GM21737 (cell line): ENCODE measurements at regions not wholly inside any gene's neighbourhood (a gene's known extent, or its start where the extent isn't known, plus 50 kb on each side); places are given as distances from the start of the nearest gene placed in this dataset.

Source experiments
- ATAC-seq: cut with Tn5 transposase; IDR thresholded peaks from one replicate; pipeline ENCODE4 v1.9.1; 2021; ENCODE audit warnings: mild to moderate bottlenecking, moderate library complexity; ENCODE audit not compliant: unreplicated experiment

DNA sequence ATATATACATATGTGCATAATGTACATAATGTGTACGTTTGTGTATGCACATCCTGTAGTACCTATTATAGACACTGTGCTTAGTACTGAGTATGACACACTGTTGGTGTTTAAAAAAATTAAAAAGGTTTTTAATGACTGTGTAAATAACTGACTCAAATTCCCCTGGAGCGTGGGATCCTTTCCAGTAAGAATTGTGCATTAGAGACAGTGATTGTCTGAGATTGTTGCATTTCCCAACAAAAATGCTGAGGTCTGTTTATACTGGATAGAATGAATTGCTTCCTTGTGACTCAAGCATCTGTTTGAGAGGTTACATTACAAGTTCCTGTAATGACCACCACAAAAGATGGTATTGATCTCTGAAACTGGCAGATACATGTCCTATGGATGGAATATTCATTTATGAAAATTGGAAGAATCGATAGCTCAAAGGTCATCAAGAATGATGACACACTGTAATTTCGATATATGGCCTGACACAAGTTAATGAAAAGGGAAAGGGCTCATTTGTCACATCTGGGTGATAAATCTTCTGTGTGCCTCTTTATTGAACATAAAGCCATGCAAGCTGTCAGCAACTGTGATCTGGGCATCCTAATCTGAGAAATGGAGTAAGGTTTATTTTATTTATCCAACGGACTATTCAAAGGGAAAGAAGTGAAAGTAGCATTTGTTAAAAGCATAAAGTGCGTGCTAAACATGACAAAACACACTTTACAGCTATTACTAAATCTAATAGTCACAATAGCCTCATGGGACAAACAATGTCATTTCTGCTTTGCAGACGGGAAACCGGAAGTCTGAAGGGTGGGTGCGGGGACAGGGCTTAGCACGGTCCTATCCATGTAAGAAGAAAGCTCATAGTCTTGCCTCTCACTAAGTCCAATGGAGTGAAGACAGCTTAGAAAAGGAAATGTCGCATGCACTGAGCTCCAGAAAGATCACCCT, 228.8 kb downstream of the CDH11 start:
- ATAC-seq: no peak

DNA sequence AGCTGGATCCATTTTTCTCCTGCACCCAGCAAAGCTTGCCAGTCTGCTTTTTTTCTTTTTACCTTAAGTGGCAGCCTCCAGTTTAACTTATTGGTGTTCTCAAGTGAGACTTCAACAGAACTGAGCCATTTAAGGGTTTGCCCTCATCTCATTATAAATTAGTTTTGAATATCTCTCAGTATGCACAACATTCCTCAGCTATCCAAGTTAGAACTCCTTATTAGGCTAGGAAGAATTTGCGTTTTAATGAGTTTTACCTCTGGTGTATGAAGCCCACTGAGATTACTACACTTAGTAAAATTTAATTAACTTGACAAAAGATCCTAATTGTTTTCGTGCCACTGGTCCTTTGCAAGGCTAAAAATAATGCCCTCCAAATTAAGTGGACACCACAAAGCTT, 232.4 kb downstream of the CDH11 start:
- ATAC-seq: no peak

DNA sequence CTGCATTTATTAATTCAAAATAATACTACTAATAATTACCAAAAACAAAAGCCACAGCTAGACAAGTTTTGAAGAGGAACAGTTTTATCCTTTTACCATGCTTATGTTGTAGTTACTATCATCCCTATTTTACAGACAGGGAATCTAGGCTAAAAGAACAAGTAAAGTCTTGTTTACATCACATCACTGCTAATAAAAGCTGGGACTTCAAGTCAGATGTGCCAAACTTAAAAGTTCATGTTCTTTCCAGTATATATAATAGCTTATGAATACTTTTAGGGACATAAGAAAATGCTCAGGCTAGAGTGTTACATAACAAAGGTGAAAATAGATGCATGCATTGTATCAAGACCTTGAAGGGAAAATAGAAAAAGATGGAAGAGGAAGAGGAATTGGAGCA, 234.2 kb downstream of the CDH11 start:
- no peak for ATAC-seq

DNA sequence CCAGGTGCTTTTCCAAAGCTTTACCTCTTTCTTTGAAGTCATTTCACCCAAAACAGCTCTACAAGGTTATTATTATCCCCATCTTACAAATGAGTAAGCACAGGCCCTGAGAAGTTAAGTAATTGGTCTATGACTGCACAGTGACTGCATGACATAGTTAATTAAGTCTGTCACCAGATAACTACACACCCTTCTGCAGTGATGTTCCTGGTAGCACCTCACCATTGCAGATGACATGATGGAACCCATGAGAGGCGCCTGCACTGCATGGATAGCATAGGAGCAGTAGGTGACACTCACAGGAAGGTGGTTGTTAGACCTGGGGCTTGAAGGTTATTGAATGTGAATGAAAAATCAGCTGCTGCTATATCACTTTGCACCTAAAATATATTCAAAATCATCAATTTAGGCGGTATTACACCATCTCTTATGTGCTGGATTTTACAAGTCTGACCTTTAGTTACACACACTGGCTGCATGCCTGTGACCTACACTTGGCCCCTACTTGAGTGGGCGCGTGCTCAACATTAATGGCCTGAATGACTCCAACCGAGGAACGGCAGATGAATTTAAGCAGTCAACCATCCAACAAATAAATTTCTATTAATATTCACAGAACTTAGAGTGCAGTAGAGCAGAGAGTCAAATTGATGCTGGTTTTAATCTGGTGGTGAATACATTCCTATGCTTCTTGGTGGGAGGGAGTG, 239.6 kb downstream of the CDH11 start:
- ATAC-seq: no peak

DNA sequence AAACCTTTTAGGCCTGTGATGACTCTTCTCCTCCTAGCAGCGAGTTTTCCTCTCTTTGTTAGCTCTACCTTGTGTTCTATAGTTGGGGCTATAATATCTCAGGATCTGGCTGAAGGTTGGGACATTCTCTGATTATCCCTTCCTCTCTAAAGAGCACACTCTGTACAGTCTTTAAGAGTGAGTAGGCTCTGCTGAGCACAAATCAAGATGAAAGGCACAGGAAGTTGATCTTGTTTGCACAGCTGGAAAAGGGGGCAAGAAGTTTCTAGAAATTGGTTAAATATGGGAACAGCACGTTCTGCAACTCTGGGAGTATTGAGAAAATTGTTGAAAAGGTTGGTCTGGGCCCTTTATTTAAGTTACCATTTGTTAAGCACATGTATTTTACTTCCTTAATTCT, 240.9 kb downstream of the CDH11 start:
- no peak for ATAC-seq

DNA sequence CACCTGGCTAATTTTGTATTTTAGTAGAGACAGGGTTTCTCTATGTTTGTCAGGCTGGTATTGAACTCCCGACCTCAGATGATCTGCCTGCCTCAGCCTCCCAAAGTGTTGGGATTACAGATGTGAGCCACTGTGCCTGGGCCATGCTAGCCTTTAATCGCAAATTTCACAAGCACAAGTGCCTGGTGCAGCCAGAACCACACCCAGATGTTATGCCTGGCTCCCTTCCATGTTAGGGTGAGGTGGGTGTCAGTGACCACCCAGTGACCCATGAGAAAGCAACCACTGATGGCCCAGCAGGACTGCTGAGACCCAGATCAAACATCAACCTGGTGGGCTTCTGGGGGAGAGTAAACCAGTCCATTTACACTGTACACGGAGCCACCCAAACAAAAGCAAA, 241.9 kb downstream of the CDH11 start:
- ATAC-seq: no peak

DNA sequence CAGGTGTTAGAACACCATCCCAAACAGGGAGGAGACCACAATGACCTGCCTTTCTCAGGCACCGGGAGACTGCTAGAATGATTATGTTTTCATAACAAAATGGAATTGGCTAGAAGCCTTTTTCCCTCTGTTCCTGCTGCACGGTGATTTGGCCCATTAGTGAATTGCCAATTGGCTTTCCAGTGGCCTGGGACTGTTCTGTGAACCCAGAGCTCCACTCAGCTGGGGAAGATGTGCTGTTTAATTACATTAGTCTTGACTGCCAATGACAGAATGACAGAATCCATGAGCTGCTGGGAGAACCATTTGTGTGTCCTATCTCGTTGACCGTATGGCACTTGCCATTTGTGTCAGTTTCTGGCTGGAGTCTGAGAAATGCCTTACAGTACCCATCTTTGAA, 242.9 kb downstream of the CDH11 start:
- no peak for ATAC-seq

DNA sequence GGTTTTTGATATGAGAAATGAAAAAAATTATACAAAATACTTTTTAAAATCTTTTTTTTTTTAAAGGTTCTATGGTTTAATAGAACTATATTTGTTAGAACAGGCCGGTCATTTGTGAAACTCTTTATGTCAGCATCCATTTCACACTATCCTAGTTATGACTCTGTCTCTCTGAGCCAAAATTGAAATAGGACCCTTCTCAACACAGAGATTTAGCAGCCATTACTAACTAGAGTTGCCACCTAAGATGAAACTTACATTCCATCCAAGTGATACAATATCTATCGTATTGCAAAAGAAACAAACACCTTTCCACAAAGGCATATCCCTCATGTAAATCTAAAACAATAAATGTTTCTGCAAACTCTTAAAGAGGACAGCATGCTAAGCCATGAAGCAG, 249.8 kb downstream of the CDH11 start:
- no peak for ATAC-seq

DNA sequence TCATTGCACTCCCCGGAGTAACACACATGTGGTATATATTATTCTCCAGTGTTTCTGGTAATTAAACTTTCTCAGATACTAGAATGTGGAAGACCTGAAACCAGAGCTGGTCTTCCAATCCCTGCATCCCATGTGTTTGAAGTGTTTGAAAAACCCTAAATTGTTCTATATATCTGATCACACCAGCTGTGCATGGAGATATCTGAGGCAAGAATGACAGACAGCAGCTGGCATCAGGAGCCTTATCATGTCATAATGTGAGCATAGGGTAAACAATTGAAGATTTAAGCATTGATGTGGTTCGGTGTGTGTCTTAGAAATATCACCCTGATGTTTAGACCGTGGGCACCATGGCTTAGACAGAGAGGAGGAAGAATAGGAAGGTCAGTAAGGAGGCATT, 251.0 kb downstream of the CDH11 start:
- no peak for ATAC-seq

DNA sequence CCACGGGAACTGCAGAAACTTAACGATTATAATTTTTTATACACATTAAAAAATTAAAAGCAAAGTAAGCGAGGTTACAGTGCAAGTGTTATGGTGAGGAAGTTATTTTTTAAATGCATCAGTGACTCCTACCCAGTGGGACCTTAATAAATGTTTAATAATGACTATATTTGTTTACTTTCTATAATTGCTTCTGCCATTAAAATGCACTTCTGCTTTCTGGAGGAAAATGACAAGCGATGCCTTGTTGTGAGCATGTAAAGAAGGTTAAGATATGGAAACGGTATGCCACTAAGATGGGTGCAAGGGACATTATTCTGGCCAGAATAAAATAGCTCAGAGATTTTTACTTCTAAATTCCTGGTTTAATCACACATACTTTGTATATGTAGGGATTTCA, 252.1 kb downstream of the CDH11 start:
- ATAC-seq: no peak

DNA sequence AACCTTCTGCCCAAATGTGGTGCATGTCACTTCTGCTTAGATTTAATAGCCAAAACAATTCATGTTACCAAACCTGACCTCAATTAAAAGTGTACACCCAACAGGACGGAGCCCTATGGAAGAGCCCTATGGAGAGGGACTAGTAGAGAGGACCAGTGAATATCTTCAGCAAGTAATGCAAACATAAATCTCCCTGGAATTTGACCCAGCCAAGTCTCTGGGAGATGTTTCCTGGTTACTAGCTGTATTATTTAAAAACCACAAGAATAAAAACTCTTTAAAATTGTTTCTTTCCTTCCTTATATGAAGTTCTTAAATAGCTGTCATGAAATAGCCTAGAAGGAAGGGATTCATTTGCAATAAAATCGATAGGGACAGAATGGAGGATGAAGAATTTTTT, 255.8 kb downstream of the CDH11 start:
- no peak for ATAC-seq

DNA sequence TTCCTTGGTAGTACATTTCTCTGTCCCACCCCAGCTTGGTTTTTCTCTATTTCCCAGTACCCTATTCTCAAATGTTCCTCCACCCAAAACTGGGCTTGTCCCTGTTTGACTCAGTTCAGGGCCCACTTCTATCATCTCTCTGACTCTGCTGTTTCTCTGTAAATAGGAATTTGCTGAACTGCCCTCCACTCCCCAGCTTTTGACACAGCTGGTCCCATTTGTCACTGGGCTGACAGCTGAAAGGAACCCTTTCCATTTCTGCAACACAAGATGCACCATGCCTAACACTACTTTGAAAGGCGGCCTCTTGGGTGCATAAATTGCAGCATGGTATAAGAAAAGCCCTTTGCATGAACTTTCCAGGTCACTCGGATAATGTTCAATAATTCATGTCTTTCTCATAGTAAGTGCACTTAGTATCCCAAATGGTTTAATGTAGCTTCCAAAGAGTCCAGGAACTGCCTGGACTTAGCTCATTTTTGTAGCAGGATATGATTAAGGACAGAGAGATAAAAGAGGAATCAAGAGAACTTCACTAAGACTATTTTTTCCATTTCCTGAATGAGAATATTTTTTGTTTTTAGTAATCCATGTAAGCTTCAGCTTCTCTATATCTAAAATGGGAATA, 256.7 kb downstream of the CDH11 start:
- no peak for ATAC-seq

DNA sequence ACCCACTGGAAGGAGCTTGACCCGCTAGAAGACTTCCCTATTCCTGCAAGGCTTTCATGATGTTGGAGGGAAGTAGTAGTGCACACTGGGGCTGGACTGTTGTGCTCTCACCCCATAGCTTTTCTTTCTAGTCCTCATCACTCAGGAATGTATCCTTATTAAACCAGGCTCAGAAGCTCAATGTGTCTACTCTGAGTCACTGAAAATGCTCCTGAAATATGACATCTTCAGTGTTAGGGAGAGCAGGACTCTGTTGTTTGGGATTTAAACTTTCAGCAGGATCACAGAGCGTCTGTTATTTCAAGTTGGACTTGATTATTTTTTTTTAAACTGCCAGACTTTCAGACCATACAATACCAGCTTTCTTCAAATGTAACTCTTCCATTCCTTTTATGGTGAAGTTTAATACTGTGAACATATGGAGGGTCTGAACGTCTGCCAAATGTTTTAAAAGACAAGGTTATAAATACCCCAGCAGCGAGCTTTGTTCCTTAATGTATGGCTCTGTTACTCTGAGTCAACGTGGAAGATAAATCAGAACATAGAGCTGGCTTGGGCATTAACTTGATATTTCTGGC, 257.5 kb downstream of the CDH11 start:
- no peak for ATAC-seq

DNA sequence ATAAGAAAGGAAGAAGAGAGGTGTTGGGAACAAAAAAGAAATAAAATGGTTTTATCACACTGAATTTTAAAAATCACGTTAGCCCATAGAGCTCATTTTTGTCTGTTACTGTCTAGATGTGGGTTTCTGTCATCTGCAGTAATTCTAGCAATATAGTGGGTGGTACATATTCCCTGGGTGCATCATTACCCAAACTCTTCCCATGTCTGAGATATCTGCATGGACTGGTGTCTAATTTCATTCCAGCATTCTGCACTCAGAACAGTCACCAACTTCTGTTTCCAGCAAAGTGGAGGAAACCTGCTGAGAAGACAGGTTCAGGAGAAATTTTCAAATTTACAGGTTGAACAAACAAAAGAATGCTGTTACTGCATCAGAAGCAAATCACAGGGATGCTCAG, 263.8 kb downstream of the CDH11 start:
- no peak for ATAC-seq

DNA sequence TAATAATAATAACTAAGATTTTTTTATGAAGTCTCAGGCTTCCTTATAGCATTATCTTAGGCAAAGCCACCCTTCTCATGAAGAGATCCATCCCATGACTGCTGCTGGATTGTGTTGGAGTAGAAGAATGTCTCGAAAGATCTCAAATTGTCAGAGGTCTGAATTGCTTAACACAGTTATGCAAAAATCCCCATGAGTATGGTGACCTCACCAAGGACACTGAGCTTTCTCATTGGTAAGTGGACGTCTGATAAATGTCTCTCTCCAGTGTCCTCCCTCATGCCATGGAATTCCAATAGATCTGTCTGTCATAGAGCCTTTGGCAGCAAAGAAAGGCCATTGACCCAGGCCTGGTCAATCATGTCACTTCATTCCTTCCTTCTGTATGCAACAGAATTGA, 264.5 kb downstream of the CDH11 start:
- ATAC-seq: no peak

DNA sequence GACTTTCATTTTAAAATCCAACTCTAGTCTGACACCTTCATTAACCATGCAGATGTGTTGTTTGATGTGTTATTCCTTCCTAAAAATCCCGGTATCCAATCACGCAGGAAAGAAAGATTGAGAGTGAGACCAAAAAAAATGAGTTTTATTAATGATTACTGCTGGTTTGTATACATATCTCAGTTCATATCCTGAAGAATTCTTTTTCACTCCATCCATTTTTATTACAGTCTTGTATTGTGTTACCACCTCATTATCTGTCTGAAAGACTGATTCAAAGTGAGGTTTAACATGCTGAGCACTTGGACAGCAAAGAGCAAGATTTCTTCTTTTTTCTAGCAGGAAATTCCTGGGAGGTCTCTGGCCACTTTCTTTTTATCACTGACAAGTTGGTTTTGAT, 268.3 kb downstream of the CDH11 start:
- no peak for ATAC-seq

DNA sequence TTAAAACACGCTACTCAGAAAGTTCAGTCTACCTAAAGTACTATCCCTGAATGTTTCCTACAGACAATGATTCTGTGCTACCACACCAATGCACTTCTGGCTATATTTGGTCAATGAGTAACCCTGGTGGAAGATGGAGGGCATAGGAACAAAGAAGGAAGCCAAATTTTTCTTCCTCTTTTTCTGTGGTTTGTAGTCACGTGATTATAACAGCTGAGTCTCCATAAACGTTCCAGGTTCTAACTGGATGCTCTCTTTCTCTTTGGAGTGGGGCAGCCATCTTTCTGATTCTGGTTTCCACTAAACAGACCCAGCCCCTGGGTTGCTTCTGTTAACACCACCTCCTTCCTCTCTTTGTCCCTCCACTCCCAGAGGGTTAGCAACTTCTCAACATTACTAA, 274.9 kb downstream of the CDH11 start:
- ATAC-seq: no peak

DNA sequence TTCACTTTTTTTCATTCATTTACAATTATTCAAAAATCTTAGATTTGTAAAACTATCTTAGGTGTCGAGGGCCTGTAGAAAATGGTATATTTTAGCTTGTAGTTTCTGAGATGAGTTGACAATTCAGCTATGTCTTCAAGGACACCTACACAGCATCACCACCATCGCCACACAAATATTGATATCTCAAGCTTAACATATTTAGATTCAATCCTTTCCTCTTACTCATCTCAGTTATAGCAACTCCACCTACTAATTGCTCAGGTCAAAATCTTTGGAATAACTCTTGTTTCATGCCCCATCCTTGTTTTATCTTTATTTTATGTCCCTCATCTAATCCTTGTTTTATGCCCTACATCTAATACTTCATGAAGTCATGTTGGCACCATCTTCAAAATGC, 276.8 kb downstream of the CDH11 start:
- ATAC-seq: no peak

DNA sequence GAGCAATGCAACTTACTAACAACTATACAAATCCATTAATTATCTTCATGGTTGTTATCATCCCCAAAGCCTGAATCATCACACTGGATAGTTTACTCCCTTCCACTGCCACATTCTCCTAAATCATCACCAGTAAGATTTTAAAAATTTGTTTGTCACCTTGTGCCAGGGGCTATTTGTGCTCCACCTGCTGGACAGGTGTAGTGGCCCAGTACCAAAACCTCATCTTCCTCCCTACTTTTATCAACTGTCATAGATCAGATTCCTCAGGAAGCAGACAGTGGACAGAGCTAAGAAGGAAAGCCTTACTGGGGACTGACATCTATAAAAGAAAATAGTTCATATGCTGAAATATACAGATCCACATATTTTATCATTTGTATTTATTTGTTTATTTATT, 280.4 kb downstream of the CDH11 start:
- ATAC-seq: no peak

DNA sequence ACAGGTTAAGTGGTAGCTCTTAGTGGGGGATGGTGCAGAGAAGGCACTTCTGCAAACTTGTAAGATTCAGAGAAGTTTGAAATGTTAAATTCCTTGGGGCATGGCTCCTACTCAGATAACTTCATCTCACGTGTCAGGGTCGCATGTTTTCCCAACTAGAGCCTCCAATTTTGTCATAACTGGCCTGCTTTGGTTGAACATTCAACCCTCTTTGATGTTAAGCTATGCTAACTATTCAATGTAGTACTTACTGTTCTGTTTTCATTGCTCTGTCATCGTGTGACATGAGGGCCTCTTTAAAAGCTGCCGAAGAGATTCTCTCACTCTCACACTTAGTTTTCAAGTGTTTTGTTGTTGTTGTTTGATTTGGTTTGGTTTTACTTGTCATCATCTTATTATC, 280.8 kb downstream of the CDH11 start:
- no peak for ATAC-seq

DNA sequence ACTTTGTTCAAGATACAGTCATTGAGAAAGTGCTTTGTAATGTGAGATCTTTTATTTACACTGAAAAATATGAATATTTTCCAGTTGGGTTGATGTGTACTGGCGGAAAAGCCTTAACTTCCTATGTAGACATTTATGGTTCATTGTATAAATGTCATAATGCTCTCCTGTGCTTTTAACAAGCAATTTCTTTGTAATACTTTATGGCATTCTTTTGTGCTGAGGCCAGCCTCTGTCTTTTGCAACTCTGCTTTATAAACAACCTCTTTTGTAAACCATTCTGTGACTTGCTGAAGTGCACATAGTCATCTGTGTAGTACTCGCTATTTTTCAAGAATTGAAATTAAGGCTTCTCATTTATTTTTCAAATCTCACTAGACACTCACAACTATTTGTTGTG, 291.2 kb downstream of the CDH11 start:
- ATAC-seq: no peak

DNA sequence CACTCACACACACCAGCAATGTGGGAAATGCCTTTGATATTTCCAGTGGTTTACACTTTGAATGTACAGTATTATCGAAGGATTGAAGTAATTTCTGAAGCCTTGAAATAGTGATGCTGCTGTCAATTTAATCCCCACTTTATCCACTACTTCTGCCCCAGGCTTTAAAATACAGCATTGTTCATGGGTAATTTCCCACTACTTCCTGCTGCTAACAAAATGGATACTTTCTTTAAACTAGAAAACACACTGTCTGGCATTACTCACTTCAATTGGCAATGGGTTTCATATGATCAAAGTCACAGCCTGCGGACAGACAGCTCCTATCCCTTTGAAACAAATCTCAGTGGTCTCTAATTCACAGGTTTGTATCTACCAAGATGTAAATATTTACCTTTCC, 292.2 kb downstream of the CDH11 start:
- no peak for ATAC-seq
